ENCODE measurements at regions not wholly inside any gene's neighbourhood (a gene's known extent, or its start where the extent isn't known, plus 50 kb on each side); places are given as distances from the start of the nearest gene placed in this dataset.

GRCh38 chr13:70884196-70884595 is 775.9 kb upstream of the KLHL1 start:
- DNase-seq, result no peak

- no peak for DNase-seq
These were observed 766.4 kb upstream of the KLHL1 start for GRCh38 chr13:70874636-70875035.

- DNase-seq, result no peak
These were observed 756.5 kb upstream of the KLHL1 start for GRCh38 chr13:70864731-70865130.

- DNase-seq, result peak; percentile 67
These were observed 748.5 kb upstream of the KLHL1 start for GRCh38 chr13:70856711-70857110.

- no peak for DNase-seq
These were observed 747.8 kb upstream of the KLHL1 start for GRCh38 chr13:70856025-70856424.

GRCh38 chr13:70849222-70849621 is 741.0 kb upstream of the KLHL1 start:
- DNase-seq, result no peak

- no peak for DNase-seq
These were observed 736.3 kb upstream of the KLHL1 start for GRCh38 chr13:70844391-70845108.

GRCh38 chr13:70842062-70842644 is 733.9 kb upstream of the KLHL1 start:
- no peak for DNase-seq

- no peak for DNase-seq
These were observed 733.2 kb upstream of the KLHL1 start for GRCh38 chr13:70841240-70842061.

GRCh38 chr13:70835371-70835770 is 727.1 kb upstream of the KLHL1 start:
- DNase-seq, result no peak

- DNase-seq, result no peak
These were observed 721.5 kb upstream of the KLHL1 start for GRCh38 chr13:70829748-70830147.

GRCh38 chr13:70817576-70817975 is 709.3 kb upstream of the KLHL1 start:
- no peak for DNase-seq

- no peak for DNase-seq
These were observed 708.6 kb upstream of the KLHL1 start for GRCh38 chr13:70816853-70817252.

GRCh38 chr13:70814684-70815083 is 706.4 kb upstream of the KLHL1 start:
- DNase-seq, result no peak

GRCh38 chr13:70812481-70812880 is 704.2 kb upstream of the KLHL1 start:
- DNase-seq, result no peak

- DNase-seq, result no peak
These were observed 701.3 kb upstream of the KLHL1 start for GRCh38 chr13:70809588-70809987.

GRCh38 chr13:70798385-70798784 is 690.1 kb upstream of the KLHL1 start:
- no peak for DNase-seq

GRCh38 chr13:70795484-70795883 is 687.2 kb upstream of the KLHL1 start:
- DNase-seq, result no peak

GRCh38 chr13:70792121-70792520 is 683.9 kb upstream of the KLHL1 start:
- DNase-seq, result no peak

GRCh38 chr13:70789751-70790150 is 681.5 kb upstream of the KLHL1 start:
- no peak for DNase-seq

- DNase-seq, result no peak
These were observed 679.8 kb upstream of the KLHL1 start for GRCh38 chr13:70788074-70788473.

GRCh38 chr13:70784207-70784989 is 676.1 kb upstream of the KLHL1 start:
- DNase-seq, result no peak

- DNase-seq, result no peak
These were observed 661.6 kb upstream of the KLHL1 start for GRCh38 chr13:70769817-70770216.
